SH-SY5Y (cell line): ENCODE measurements at regions not wholly inside any gene's neighbourhood (a gene's known extent, or its start where the extent isn't known, plus 50 kb on each side); places are given as distances from the start of the nearest gene placed in this dataset.

Source experiments
- GATA2 ChIP-seq: IDR thresholded peaks from 2 replicates; pipeline ENCODE4 v1.6.1; 2011; ENCODE audit warnings: mild to moderate bottlenecking, low read depth, low read length
- GATA3 ChIP-seq: IDR thresholded peaks from 2 replicates; pipeline ENCODE4 v1.6.1; 2011; ENCODE audit warnings: low read depth, mild to moderate bottlenecking, low read length, moderate library complexity

DNA sequence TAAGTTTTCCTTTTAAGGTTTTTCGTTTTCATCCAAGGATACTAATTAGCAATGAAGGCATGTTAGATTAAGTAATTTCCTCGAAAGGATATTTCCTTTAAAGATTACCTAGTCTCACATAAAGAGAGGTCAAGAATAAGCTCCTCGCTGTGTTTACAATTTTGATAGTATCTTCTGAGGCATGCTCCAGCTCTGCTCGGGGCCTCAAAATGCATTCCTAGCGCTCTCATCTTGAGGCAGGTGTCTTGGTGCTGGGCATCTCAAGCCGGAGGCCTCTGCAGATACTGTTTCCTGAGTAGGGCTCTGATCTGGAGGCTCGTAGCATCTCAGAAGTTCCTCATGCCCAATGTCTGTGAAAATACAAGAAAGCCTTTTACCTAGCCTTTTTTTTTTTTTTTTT lies 128.6 kb upstream of the SNX19 start:
- TF ChIP-seq GATA3 (no peak), GATA2 (no peak)
